Heart right ventricle (tissue), 16 donors: ENCODE measurements at regions not wholly inside any gene's neighbourhood (a gene's known extent, or its start where the extent isn't known, plus 50 kb on each side); places are given as distances from the start of the nearest gene placed in this dataset.

Source experiments
- ATAC-seq, 8 donors: fragments of 200-7000 bp; cut with Tn5 transposase; one replicate each; pipeline ENCODE4 v1.9.1; 2020; ENCODE audit warnings: mild to moderate bottlenecking in 8 of 8, moderate library complexity in 8 of 8, moderate number of reproducible peaks in 1 of 8
- DNase-seq, 2 donors: peaks; one replicate each; pipeline ENCODE4 v3.0.0-alpha.2; 2020
- H3K27ac ChIP-seq, 10 donors: fragments of 200-600 bp; sonication (generic) in 2 of 10; one replicate each; pipeline versions ENCODE4 v1.5.0 to v1.8.0; 2020 to 2022; ENCODE audit warnings: mild to moderate bottlenecking in 3 of 10
- H3K27me3 ChIP-seq, 7 donors: fragments of 200-600 bp; one replicate each; pipeline ENCODE4 v1.8.0; 2021 to 2022; ENCODE audit warnings: mild to moderate bottlenecking in 2 of 7
- H3K36me3 ChIP-seq, 9 donors: fragments of 200-600 bp; sonication (generic) in 1 of 9; one replicate each; pipeline versions ENCODE4 v1.5.0 to v1.8.0; 2020 to 2022; ENCODE audit warnings: mild to moderate bottlenecking in 2 of 9
- H3K4me1 ChIP-seq, 9 donors: fragments of 200-600 bp; sonication (generic) in 1 of 9; one replicate each; pipeline versions ENCODE4 v1.5.0 to v1.8.0; 2020 to 2022; ENCODE audit warnings: mild to moderate bottlenecking in 4 of 9
- H3K4me3 ChIP-seq, 10 donors: fragments of 200-600 bp; sonication (generic) in 2 of 10; one replicate each; pipeline versions ENCODE4 v1.5.0 to v1.8.0; 2020 to 2022; ENCODE audit warnings: mild to moderate bottlenecking in 7 of 10, moderate library complexity in 2 of 10
- H3K9me3 ChIP-seq, 11 donors: fragments of 200-600 bp in 10 of 11; sonication (generic) in 2 of 11; one replicate each; pipeline versions ENCODE4 v1.5.0 to v1.8.0; 2013 to 2022; ENCODE audit warnings: mild to moderate bottlenecking in 2 of 11, control low read depth in 1 of 11, moderate library complexity in 1 of 11
- WGBS, 2 donors: extraction: QIAGEN DNeasy Blood & Tissue Kit; methylation state at CpG; one replicate each; pipeline ENCODE4 v1.1.7; 2013; ENCODE audit warnings: inconsistent platforms in 1 of 2; 5-methylcytosine and 5-hydroxymethylcytosine counted together
- intact Hi-C, 10 donors: fragments of 100-400 bp; cut with DNase I; formaldehyde crosslinking; loops; one replicate each; pipeline versions ENCODE4 v1.11.1 to v1.14.2; 2022
- TF ChIP-seq, protein P1 (sequence below), 9 donors: fragments of 200-600 bp; sonication (generic) in 2 of 9; IDR thresholded peaks; one replicate each; pipeline versions ENCODE4 v1.5.0 to v1.8.0; 2021 to 2022; ENCODE audit warnings: antibody characterized with exemption in 9 of 9, mild to moderate bottlenecking in 5 of 9, moderate library complexity in 1 of 9
- donor health status: Arrhythmogenic right ventricular cardiomyopathy.
- donor health status: ischemic (EF 13 %, LVEDD 7.1; RV severe dilation, severe dysfunction).
- donor health status: healthy with polysubstance abuse.
- donor health status: DM: no; HTN: yes; CAD: no.
- donor health status: DM: no; HTN: no; CAD: no.
- donor health status: ischemic (EF 25% LVEDD 6.9; RV normal size, moderate dysfunction).
- donor health status: ischemic (EF 25% LVEDD 5.7; RV mildly dilated, moderate dysfunction).
- donor health status: healthy.
- donor health status: DM: yes; HTN: yes; CAD: no.
- donor health status: Ischemic cardiomyopathy.
- donor health status: ischemic (EF 35%, LVEDD 5.7; RV mildly dilated, moderate dysfunction).
- donor health status: nonischemic (EF 11% LVEDD 7.7; RV severe dilation, severe dysfunction).
- donor health status: DM: yes; HTN: yes; CAD: no.
- donor health status: PGD.
- donor health status: ischemic (EF 29% LVEDD 5.4; RV normal size, mild dysfunction).
- donor health status: nonischemic (EF 23%, LVEDD 6.1; RV moderate dilation, normal function).

DNA sequence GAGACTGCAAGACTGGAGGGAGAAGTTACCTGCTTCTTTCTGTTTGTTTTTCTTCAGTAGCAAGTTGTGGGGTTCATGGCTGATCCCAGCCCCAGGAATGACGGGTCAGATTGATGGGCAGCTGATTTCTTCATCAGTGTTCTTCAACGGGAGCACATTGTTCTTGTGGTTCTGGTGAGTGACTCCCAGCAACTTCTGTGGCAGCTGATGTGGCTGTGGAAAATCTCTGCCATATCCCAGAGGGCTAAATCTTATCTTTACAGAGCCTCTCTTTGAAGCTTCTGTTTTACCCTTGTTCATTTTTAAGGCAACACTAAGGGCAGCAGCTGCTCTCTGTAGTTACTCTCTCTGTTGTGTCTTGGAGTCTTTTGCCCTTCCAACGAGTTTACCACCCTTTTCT, 710.3 kb downstream of the PRELID2 start:
- DNase-seq (no peak), ATAC-seq (no peak)
- Histone ChIP-seq H3K9me3 (peaks cover 0 to 4% (median 0%) of the 10 kb centered on the region in 11 donors), H3K27ac (no peak overlapping the region), H3K4me3 (no peak overlapping the region), H3K4me1 (no peaks in the 10 kb centered on the region), H3K27me3 (no peaks in the 10 kb centered on the region), H3K36me3 (no peaks in the 10 kb centered on the region)
- intact Hi-C loops = no loop called here
- TF ChIP-seq, protein P1, sequence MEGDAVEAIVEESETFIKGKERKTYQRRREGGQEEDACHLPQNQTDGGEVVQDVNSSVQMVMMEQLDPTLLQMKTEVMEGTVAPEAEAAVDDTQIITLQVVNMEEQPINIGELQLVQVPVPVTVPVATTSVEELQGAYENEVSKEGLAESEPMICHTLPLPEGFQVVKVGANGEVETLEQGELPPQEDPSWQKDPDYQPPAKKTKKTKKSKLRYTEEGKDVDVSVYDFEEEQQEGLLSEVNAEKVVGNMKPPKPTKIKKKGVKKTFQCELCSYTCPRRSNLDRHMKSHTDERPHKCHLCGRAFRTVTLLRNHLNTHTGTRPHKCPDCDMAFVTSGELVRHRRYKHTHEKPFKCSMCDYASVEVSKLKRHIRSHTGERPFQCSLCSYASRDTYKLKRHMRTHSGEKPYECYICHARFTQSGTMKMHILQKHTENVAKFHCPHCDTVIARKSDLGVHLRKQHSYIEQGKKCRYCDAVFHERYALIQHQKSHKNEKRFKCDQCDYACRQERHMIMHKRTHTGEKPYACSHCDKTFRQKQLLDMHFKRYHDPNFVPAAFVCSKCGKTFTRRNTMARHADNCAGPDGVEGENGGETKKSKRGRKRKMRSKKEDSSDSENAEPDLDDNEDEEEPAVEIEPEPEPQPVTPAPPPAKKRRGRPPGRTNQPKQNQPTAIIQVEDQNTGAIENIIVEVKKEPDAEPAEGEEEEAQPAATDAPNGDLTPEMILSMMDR (IDR thresholded peaks at IDR 0.05) = no peak
- WGBS, 2 donors = 18% methylated on average over 3 of the region's 3 CpGs

DNA sequence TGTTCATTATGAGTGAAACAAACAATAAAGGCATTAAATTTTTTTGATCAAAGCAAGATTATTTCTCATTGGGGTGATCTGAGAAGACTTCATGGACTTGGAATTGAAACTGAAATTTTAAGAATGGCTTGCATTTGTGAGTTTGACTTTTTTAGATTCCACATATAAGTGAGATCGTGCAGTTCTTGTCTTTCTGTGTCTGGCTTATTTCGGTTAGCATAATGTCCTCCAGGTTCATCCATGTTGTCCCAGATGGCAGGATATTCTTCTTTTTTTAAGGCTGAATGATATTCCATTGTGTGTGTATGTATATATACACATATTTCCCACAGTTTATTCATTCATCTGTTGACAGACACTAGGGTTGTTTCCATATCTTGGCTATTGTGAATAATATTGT, 716.5 kb downstream of the PRELID2 start:
- TF ChIP-seq, protein P1 (IDR thresholded peaks at IDR 0.05) = no peak
- no peaks in the 10 kb centered on the region for H3K4me1 ChIP-seq
- no peak overlapping the region for H3K27ac ChIP-seq
- no peak overlapping the region for H3K4me3 ChIP-seq
- H3K36me3 ChIP-seq = no peaks in the 10 kb centered on the region
- WGBS, 2 donors = 85 to 87% methylated on average over 2 of the region's 2 CpGs
- intact Hi-C loops = no loop called here
- H3K27me3 ChIP-seq = no peaks in the 10 kb centered on the region
- ATAC-seq = no peak
- no peak for DNase-seq
- no peaks in the 10 kb centered on the region for H3K9me3 ChIP-seq

DNA sequence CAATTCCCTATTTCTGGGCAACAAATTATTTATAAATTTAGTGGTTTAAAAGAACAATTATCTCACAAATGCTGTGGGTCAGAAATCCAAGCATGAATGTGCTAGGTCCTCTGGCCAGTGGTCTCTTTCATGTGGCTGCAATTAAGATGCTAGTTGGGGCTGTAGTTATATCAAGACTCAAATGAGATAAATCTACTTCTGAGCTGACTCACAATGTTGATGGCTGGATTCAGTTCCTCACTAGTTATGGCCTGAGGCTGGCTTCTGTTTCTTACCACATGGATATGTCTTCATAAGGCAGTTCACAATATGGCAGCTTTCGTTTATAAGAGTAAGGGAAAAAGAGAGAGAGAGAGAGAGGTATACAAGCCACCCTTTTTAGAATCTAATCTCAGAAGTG, 717.0 kb downstream of the PRELID2 start:
- H3K27me3 ChIP-seq = no peaks in the 10 kb centered on the region
- H3K4me3 ChIP-seq = no peak overlapping the region
- ATAC-seq (no peak), DNase-seq (no peak)
- H3K27ac ChIP-seq = no peak overlapping the region
- no peaks in the 10 kb centered on the region for H3K36me3 ChIP-seq
- no peaks in the 10 kb centered on the region for H3K9me3 ChIP-seq
- WGBS, 2 donors = 74 to 79% methylated on average over 1 of the region's 1 CpG
- H3K4me1 ChIP-seq = no peaks in the 10 kb centered on the region
- intact Hi-C loops = no loop called here
- TF ChIP-seq, protein P1 (IDR thresholded peaks at IDR 0.05) = no peak

DNA sequence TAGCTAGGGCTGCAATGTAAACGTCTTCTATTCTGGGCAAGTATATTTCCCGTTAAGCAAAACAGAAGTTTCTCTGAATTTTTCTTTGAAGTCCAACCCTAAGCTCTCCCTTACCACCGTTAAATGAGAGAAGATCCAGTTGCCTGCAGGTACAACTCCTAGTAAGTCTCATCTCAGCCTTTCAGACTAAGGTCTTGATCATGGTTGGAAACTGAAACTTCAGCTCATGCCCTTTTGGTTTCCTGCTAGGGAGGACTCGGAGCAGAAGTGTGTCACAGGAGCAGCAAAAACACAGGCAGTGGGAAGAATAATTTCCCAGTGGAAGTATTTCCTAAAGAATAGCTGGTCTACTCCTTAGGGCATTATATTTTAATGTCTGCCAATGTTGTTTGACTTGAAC, 717.9 kb downstream of the PRELID2 start:
- no peaks in the 10 kb centered on the region for H3K4me1 ChIP-seq
- intact Hi-C loops = no loop called here
- WGBS, 2 donors = 77 to 82% methylated on average over 4 of the region's 4 CpGs
- DNase-seq (no peak), ATAC-seq (no peak)
- TF ChIP-seq, protein P1 (IDR thresholded peaks at IDR 0.05) = no peak
- no peaks in the 10 kb centered on the region for H3K36me3 ChIP-seq
- H3K9me3 ChIP-seq = no peaks in the 10 kb centered on the region
- no peak overlapping the region for H3K27ac ChIP-seq
- no peak overlapping the region for H3K4me3 ChIP-seq
- no peaks in the 10 kb centered on the region for H3K27me3 ChIP-seq

DNA sequence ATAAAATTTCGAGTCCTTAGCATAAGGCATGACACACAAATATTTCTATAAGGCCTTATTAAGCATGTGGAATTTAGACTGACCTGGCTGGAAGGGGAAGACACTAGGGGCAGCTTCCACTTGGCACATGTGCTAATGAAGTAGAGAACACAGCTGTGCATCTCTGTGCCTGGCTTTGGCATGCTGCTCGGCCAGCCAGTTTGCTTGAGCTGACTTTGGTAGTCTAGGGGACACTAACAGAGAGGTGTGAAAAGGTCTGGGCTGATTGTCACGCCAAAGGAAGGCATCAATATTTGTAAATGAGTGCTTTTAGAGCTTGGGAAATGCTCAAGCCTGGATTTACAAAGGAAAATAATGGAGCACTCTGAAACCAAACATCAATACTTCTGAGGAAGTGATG, 723.7 kb downstream of the PRELID2 start:
- intact Hi-C loops = no loop called here
- H3K4me3 ChIP-seq = no peak overlapping the region
- H3K4me1 ChIP-seq = no peaks in the 10 kb centered on the region
- no peaks in the 10 kb centered on the region for H3K27me3 ChIP-seq
- DNase-seq (no peak), ATAC-seq (no peak)
- no peaks in the 10 kb centered on the region for H3K36me3 ChIP-seq
- H3K27ac ChIP-seq = no peak overlapping the region
- TF ChIP-seq, protein P1 (IDR thresholded peaks at IDR 0.05) = no peak
- no peaks in the 10 kb centered on the region for H3K9me3 ChIP-seq
- whole genome bisulfite sequencing, 2 donors = 58 to 67% methylated on average over 3 of the region's 3 CpGs
